CMK (cell line): ENCODE measurements at regions not wholly inside any gene's neighbourhood (a gene's known extent, or its start where the extent isn't known, plus 50 kb on each side); places are given as distances from the start of the nearest gene placed in this dataset.

Source experiments
- DNase-seq: peaks from one replicate; pipeline ENCODE4 v3.0.0-alpha.2; 2010; ENCODE audit warnings: low read depth

GRCh38 chr2:215685238-215685990 lies 249.5 kb upstream of the FN1 start:
- DNase-seq = no peak

- DNase-seq = no peak
These were observed 248.8 kb upstream of the FN1 start for GRCh38 chr2:215684448-215685237.

DNA sequence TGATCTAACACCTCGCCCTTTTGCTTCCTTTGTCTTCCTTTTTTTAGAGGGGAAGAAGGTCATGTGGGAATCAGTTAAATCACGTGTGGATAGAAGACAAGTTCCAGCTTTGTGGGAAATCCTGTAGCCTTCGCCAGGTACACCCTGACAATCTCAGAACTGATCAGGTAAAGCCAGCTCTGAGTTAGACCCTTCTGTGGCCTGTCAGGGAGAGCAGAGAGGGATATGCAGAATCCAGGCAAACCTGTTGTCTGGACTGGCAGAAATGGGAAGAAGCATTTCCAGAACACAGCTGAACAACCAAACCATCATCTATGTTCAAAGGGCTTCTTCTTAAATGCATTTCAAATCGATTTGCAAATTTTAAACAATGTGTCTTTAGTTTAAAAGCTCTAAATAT lies 247.4 kb upstream of the FN1 start:
- no peak for DNase-seq

- no peak for DNase-seq
These were observed 246.1 kb upstream of the FN1 start for GRCh38 chr2:215681799-215682596.

DNA sequence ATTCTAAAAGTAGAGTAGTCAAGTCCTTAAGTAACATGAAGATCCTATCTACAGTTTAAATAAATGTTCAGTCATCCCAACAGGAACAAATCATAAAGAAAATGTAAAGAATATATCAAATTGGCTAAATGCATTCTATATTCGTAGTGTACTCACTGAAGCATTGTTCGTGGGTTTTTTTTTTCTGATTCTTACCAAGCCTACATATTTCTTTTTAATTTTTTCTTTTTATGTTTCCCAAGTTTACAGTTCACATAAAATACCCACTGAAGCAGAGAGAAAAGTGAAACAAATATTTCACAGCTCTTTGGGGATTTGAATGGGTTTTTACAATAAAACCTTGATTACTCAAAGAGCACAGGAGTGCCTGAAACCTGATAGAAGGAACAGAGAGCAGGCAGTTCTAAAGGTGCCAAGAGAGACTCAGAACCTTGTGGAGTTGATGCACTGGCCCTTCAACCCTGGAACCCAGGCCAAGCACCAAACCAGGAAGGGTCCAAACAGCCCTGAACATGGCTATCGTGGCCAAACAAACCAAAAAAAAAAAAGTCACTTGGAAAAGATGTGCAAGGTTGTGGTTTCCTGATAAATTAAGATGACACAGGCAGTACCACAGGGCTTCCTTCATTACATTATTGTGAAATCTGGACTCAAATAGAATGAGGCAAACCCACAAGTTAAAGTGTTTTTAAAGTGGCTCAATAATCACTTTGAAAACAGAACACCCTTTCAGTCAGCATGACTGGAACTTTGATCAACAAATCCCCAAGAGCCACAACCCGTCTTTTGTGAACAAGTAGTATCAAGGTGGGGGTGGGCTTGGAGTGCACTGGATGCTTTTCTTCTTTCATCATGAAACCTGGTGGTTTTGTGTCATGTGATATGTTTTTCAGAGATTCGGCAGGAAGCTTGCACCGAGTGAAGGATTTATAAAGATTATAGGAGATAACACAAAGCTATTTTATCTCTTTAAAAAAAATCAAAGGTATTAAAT lies 245.0 kb upstream of the FN1 start:
- no peak for DNase-seq

DNA sequence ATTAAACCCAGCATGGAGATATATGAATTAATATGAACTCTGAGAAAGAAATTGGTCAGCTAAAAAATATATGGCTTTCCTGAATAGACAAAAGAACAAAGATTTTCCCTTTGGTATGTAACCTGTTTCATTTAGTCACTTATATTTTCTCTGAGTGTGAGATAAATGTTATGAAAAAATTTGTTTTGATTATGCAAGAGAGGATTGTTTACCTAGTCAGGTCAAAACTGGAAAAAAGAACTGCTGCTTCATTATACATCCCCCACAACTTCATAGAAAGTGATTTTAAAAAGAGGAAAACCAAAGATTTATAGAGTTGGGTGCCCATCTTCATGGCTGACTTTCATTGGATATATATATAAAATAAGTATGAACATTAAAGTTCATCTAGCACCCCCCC lies 242.2 kb upstream of the FN1 start:
- DNase-seq = no peak

DNA sequence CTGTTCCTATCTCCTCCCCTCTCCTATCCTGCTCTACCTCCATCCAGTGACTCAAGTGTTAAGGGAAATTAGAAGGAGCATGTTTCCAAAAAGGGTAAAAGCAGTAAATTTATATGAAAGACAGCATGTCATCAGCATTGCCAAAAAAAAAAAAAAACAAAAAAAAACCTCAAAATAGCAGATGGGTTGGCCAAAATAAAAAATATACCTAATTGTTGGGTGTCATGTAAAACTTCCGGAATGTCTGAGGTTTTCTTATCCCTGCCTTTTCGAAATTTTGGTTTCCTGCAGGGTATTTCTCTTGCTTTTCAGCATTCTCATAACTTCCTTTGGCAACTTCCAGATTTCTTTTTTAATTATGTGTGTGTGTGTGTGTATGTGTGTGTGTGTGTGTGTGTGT lies 241.6 kb upstream of the FN1 start:
- DNase-seq = no peak

- DNase-seq = no peak
These were observed 236.5 kb upstream of the FN1 start for GRCh38 chr2:215672406-215672805.

DNA sequence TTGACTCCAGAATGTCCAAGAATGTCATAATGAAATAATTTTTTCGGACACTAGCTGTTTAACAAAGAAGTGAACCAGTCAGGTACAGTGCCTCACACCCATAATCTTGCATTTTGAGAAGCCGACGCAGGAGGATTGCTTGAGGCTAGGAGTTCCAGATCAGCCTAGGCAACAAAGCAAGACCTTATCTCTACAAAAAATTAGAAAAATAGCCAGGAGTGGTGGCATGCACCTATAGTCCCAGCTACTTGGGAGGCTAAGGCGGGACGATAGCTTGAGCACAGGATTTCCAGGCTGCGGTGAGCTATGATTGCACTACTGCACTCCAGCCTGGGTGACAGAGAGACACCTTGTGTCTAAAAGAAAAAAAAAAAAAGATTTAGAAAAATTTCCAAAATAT lies 235.8 kb upstream of the FN1 start:
- DNase-seq = no peak

- no peak for DNase-seq
These were observed 235.4 kb upstream of the FN1 start for GRCh38 chr2:215671244-215671643.

DNA sequence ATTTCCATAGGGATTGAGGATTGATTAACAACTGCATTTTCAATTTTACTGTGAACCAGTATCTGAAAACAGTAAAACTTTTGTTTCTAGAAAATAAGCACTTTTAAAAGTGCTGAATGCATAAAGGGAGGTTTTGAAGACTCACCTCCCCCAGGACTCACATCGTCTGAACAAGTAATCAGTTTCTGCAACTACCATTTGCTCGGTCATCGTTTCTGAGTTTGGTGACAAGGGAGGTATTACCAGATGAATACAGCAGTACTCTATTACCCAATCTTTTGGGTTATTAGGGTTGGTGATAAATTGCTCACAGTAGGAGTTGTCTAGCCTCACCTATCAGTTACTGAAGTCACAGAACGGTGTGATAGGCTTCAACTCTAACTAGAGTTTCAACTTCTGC lies 234.5 kb upstream of the FN1 start:
- DNase-seq = no peak

DNA sequence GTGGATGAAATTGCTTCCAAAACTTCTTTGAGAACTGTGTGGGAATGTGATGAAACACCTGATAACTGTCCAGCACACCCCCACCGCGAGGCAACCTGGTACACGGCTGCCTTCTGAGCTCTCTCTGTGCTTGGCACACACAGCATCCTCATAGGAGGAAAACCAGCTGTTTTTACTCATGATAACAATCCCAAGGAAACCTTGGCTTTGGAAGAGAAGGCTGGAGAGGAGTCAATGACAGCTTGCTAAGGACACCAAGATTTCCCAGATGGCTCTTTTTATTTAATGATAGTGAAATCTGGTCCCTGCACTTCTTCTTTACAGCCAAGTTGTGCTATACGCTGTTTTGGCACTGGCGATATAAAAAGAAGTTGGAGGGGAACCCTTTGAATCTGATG lies 232.5 kb upstream of the FN1 start:
- no peak for DNase-seq

DNA sequence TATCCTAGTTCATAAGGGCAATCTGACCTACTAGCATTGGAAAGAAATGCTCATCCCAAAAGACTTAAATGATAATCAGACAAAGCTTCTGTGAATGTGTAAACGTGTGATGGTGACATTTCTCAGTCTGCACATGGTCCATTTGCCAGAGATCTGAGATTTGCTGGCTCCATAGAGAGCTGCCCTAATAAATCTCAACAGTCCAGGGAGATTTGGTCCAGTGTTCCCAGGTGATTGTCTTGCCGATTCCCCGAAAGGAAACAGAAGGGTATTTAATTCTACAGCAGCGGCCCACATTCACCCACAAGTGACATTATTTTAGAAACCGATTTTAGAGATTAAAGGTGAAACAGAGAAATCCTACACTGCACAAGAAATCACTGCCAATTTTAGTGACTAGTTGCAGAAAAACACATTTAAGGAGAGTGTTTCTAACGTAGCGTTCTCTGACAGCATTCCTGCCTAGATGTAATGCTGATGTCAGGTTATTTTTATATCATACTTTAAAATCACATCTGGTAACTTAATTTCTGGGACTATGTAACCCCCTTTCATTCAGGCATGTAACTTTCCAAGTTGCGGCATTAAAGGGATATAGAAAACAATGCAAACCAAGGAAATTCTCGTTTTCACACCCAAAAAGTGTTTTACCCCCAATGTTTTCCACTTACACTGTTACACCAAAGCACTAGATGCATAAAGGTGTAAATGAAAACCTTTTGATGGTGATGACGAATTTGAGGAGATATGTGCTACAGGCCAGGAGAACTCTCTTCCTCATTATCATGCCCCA lies 231.9 kb upstream of the FN1 start:
- DNase-seq = no peak

GRCh38 chr2:215664847-215665525 lies 229.1 kb upstream of the FN1 start:
- no peak for DNase-seq

GRCh38 chr2:215662715-215663114 lies 226.8 kb upstream of the FN1 start:
- no peak for DNase-seq

DNA sequence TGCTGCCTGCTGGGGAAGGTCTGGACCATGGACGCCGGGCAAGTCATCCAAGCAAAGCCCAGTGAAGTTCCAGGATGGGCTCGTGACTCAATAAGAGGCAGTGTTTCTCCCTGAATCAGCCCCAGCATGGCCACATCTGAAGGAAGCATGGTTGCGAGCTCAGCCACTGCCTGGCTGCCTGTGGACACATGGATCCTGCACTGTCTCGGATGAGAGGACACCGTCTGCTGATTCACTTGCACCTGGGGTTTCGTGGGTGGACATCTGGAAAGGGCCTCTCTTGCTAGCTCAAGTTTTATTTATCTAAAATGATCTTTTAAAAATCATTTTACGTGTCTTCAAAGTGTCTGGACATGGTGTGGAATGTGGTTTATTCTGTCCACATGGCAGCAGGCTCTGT lies 224.8 kb upstream of the FN1 start:
- DNase-seq = no peak

- DNase-seq = no peak
These were observed 223.8 kb upstream of the FN1 start for GRCh38 chr2:215659650-215660049.

DNA sequence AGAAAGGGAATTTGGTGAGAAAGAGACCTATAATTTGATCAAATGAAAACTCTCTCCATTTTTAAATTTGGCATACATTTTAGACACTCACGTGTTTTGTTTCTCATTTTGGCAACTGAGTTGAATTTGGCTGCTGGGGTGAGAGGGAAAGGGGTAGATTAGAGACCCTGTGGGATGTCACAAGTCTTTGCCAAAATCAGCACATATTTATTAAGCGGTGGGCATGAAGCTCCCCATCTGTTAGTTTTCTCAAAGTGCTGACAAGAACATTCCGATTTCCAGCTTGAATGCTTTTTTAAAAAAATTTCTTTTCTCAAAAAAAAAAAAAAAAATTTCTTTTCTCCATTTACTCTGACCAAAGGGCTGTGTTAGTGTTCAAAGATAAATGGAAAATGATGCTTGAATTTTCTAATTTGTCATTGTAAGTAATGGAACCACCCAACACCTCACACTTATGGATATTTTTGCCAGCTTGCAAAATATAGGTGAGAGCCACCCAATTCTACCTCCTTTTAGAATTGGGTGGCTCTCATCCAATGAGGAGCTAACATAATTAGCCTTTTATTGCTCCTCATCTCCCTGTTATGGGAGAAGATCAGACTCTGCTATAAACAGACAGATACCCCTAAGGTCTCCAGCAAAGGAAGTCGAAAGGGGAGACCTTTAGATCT lies 222.9 kb upstream of the FN1 start:
- DNase-seq = no peak

DNA sequence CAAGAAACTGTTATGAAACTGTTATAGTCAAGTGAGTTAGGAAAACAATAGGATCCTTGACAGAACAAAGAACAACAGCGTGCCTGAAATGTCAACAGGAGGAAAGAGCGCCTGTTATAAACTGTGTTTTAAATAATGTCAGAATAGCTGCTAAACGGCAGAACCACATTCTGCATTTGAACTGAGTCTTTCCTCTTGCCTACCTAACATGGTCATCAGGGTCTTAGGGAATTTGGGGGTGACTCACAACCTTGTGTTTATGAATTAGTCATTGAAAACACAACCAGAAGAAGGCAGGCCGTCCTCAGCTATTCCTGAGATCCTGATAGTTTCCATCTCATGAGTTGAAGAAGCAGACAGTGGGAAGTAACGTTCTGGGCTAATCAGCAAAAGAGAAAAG lies 222.0 kb upstream of the FN1 start:
- DNase-seq = no peak
